ENCODE measurements at regions not wholly inside any gene's neighbourhood (a gene's known extent, or its start where the extent isn't known, plus 50 kb on each side); places are given as distances from the start of the nearest gene placed in this dataset.

- Histone ChIP-seq H3K4me3 (replicated peaks in 1 of 3; ENCODE audit: low read depth in 2 of 3, low read length in 3 of 3) (no peak overlapping the region), H2AFZ (ENCODE audit: insufficient read depth, low read depth, low read length, poor library complexity, severe bottlenecking) (no peak overlapping the region), H3K79me2 (ENCODE audit: insufficient read depth, low read length) (no peaks in the 10 kb centered on the region), H3K4me1 (ENCODE audit: control insufficient read depth in 1 of 2, insufficient read depth in 2 of 2, low read length in 2 of 2) (peaks cover 25 to 37% of the 10 kb centered on the region in 2 donors), H3K36me3 (replicated peaks in 1 of 2; ENCODE audit: control insufficient read depth in 1 of 2, insufficient read depth in 2 of 2, low read length in 2 of 2) (no peaks in the 10 kb centered on the region), H3K9ac (ENCODE audit: insufficient read depth, low read length, poor library complexity, severe bottlenecking) (no peak overlapping the region), H3K4me2 (replicated peaks; ENCODE audit: extremely low read depth, low read length, poor library complexity, severe bottlenecking) (peak overlapping the region; percentile 3), H3K27ac (ENCODE audit: low read depth in 1 of 2, low read length in 2 of 2) (peak overlapping the region in 1 of 2 donors; percentile 33), H4K20me1 (ENCODE audit: insufficient read depth, low read length) (no peaks in the 10 kb centered on the region), H3K9me3 (replicated peaks in 1 of 2; ENCODE audit: control insufficient read depth in 1 of 2, insufficient read depth in 1 of 2, low read length in 2 of 2) (peaks cover 0 to 3% of the 10 kb centered on the region in 2 donors), H3K27me3 (ENCODE audit: control insufficient read depth in 2 of 2, insufficient read depth in 2 of 2, low read length in 2 of 2) (no peaks in the 10 kb centered on the region)
- no peaks in the 10 kb centered on the region for H3K27me3 Mint-ChIP-seq (ENCODE audit: low read depth in 3 of 3)
- H3K4me3 Mint-ChIP-seq, result peak overlapping the region in 1 of 2 donors; percentile 28
- peak; percentile 34 to 57 (median 55) for DNase-seq
- intact Hi-C loops (cut with micrococcal nuclease), result no loop called here
- 100% methylated on average over 2 of the region's 2 CpGs for WGBS (ENCODE audit: insufficient coverage)
- H3K36me3 Mint-ChIP-seq, result peaks cover 2% of the 10 kb centered on the region in 2 donors
- TF ChIP-seq, protein P1, sequence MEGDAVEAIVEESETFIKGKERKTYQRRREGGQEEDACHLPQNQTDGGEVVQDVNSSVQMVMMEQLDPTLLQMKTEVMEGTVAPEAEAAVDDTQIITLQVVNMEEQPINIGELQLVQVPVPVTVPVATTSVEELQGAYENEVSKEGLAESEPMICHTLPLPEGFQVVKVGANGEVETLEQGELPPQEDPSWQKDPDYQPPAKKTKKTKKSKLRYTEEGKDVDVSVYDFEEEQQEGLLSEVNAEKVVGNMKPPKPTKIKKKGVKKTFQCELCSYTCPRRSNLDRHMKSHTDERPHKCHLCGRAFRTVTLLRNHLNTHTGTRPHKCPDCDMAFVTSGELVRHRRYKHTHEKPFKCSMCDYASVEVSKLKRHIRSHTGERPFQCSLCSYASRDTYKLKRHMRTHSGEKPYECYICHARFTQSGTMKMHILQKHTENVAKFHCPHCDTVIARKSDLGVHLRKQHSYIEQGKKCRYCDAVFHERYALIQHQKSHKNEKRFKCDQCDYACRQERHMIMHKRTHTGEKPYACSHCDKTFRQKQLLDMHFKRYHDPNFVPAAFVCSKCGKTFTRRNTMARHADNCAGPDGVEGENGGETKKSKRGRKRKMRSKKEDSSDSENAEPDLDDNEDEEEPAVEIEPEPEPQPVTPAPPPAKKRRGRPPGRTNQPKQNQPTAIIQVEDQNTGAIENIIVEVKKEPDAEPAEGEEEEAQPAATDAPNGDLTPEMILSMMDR (IDR thresholded peaks at IDR 0.05), result no peak
- peak overlapping the region in 5 of 7 donors; percentile 1 to 73 (median 43) for H3K27ac Mint-ChIP-seq
- peaks cover 0 to 6% (median 2%) of the 10 kb centered on the region in 7 donors for H3K9me3 Mint-ChIP-seq
- H3K4me1 Mint-ChIP-seq, result peaks cover 31% of the 10 kb centered on the region
These were observed 114.0 kb upstream of the SLC39A10 start for GRCh38 chr2:195543063-195543462.

DNA sequence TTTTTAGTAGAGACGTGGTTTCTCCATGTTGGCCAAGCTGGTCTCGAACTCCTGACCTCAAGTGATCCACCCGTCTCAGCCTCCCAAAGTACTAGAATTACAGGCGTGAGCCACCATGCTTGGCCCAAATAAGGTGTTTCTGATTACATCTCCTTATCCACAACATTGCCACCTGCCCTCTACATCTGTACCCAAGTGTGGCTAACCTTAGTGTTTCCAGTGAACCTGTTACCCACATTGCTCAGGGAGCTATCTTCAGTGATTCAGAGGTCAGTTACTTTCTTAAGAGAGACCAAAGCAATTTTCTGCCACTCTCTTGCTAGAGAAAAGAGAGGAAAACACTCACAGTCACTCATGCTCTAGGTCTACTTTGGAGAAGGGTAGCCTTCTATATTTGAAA lies 115.0 kb upstream of the SLC39A10 start:
- no peaks in the 10 kb centered on the region for H3K27me3 Mint-ChIP-seq (ENCODE audit: low read depth in 3 of 3)
- Histone ChIP-seq H3K79me2 (ENCODE audit: insufficient read depth, low read length) (no peaks in the 10 kb centered on the region), H3K27me3 (ENCODE audit: control insufficient read depth in 2 of 2, insufficient read depth in 2 of 2, low read length in 2 of 2) (no peaks in the 10 kb centered on the region), H4K20me1 (ENCODE audit: insufficient read depth, low read length) (no peaks in the 10 kb centered on the region), H3K27ac (ENCODE audit: low read depth in 1 of 2, low read length in 2 of 2) (no peak overlapping the region), H3K9ac (ENCODE audit: insufficient read depth, low read length, poor library complexity, severe bottlenecking) (no peak overlapping the region), H3K4me1 (ENCODE audit: control insufficient read depth in 1 of 2, insufficient read depth in 2 of 2, low read length in 2 of 2) (peaks cover 34 to 47% of the 10 kb centered on the region in 2 donors), H3K9me3 (replicated peaks in 1 of 2; ENCODE audit: control insufficient read depth in 1 of 2, insufficient read depth in 1 of 2, low read length in 2 of 2) (no peaks in the 10 kb centered on the region), H3K36me3 (replicated peaks in 1 of 2; ENCODE audit: control insufficient read depth in 1 of 2, insufficient read depth in 2 of 2, low read length in 2 of 2) (no peaks in the 10 kb centered on the region), H3K4me2 (replicated peaks; ENCODE audit: extremely low read depth, low read length, poor library complexity, severe bottlenecking) (no peak overlapping the region), H3K4me3 (replicated peaks in 1 of 3; ENCODE audit: low read depth in 2 of 3, low read length in 3 of 3) (no peak overlapping the region), H2AFZ (ENCODE audit: insufficient read depth, low read depth, low read length, poor library complexity, severe bottlenecking) (no peak overlapping the region)
- H3K4me1 Mint-ChIP-seq, result peaks cover 38% of the 10 kb centered on the region
- H3K4me3 Mint-ChIP-seq, result no peak overlapping the region
- peaks cover 0 to 6% (median 2%) of the 10 kb centered on the region in 7 donors for H3K9me3 Mint-ChIP-seq
- TF ChIP-seq, protein P1 (IDR thresholded peaks at IDR 0.05), result no peak
- peak overlapping the region in 2 of 7 donors; percentile 18 to 19 for H3K27ac Mint-ChIP-seq
- WGBS (ENCODE audit: insufficient coverage), result 79% methylated on average over 4 of the region's 4 CpGs
- peaks cover 2% of the 10 kb centered on the region in 2 donors for H3K36me3 Mint-ChIP-seq
- no peak for DNase-seq
- intact Hi-C loops (cut with micrococcal nuclease), result no loop called here

All from CD14-positive monocyte (primary cell).